HG03457 (cell line): ENCODE measurements at regions not wholly inside any gene's neighbourhood (a gene's known extent, or its start where the extent isn't known, plus 50 kb on each side); places are given as distances from the start of the nearest gene placed in this dataset.

Experiments used
- ATAC-seq: cut with Tn5 transposase; IDR thresholded peaks from one replicate; pipeline ENCODE4 v1.9.1; 2021; ENCODE audit warnings: moderate number of reproducible peaks; ENCODE audit not compliant: unreplicated experiment

GRCh38 chr9:23567516-23568165 lies 258.4 kb downstream of the ELAVL2 start:
- no peak for ATAC-seq

GRCh38 chr9:23571414-23572104 lies 254.5 kb downstream of the ELAVL2 start:
- no peak for ATAC-seq

GRCh38 chr9:23573800-23574199 lies 252.2 kb downstream of the ELAVL2 start:
- ATAC-seq: no peak

GRCh38 chr9:23577611-23578010 lies 248.4 kb downstream of the ELAVL2 start:
- no peak for ATAC-seq

- no peak for ATAC-seq
Measured at GRCh38 chr9:23581931-23582330, 244.1 kb downstream of the ELAVL2 start.

- ATAC-seq: no peak
Measured at GRCh38 chr9:23582836-23583235, 243.2 kb downstream of the ELAVL2 start.

DNA sequence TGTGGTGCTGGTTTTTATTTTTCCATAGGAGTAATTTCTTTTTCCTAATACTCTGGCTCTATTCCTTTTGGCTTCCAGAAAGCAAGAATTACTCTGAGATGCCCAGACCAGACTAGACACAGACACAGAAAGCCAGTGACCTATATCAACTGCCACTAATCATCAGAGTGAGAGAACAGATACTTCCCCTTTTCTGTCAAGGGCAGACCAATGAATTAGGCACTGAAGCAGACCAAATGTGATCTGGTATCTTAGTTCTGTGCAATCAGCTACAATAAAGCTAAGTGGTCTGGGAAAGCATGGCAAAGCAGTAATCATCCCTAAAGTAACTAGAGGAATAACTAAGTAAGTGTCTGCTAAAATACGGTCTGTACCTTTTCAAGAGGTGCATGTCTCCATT lies 239.1 kb downstream of the ELAVL2 start:
- no peak for ATAC-seq

DNA sequence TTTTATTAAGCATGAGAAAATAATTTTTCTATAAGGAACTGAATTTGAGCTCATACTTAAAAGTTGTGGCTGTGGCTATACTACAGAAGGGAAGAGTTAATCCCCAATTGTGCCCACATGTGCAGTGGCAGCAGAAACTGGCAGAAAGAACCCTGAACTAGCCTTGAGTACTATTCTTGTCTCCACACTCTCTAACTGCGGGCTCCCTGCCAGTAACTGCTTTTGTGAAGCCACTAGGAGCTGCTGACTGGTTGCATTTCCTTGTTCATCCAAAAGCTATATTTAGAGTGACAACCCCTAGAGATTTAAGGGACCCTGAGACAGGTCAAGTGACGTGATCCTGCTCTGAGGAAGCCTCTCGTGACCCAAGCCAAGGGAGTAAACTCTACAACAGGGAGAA lies 238.6 kb downstream of the ELAVL2 start:
- no peak for ATAC-seq

DNA sequence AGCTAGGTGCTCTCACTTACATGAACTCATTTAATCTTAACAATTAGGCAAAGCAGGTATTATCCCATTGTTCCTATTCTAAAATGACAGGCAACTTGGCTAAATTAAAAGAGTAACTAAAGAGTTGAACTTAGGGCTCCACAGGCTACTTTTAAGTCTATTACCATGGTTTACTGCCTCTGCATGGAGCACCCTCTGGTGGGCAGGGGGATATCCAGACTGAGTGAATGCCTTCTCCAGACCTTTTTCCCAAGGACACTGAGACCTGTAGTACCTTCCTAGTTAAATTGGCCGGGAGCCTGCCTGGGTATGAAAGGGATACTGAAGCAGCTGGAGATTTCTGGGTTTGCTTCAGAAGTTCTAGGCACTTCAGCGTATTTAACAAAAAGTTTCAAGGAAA lies 238.1 kb downstream of the ELAVL2 start:
- ATAC-seq: no peak

DNA sequence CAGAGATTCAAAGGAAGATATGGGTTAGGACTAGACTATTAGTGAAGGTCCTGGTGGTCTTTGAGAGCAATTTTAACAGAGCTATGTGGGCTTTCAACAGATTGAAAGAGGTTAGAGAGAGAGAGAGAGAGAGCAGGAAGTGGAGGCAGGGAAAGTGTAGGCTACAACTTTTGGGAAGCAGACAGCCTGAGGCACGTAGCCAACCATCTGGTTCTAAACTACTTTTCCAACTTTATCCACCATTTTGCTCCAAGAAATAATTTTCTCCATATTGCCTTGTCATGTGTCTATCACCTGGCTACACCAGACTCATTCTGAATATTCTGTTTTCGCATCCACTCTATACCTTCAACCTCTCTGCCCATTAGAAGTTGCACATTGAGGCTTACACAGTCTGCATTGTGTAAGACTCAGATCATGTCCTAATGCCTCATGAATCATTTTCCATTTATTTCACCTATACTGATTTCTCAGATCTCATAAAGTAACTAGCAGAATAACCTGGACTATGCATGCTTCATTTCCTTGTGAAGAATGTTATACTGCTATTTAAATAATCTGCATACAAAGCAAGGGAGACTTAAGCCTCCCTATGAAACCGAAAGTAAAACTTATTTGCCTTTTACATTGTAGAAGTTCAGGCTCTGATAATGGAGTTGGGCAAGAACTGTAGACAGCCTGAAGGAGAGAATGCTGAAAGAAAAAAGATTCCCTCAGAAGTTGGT lies 235.6 kb downstream of the ELAVL2 start:
- ATAC-seq: no peak

GRCh38 chr9:23594421-23594820 lies 231.6 kb downstream of the ELAVL2 start:
- ATAC-seq: no peak

- no peak for ATAC-seq
Measured at GRCh38 chr9:23596913-23597634, 229.0 kb downstream of the ELAVL2 start.

- ATAC-seq: no peak
Measured at GRCh38 chr9:23598994-23599393, 227.0 kb downstream of the ELAVL2 start.

GRCh38 chr9:23603311-23603710 lies 222.7 kb downstream of the ELAVL2 start:
- no peak for ATAC-seq

- ATAC-seq: no peak
Measured at GRCh38 chr9:23606107-23606506, 219.9 kb downstream of the ELAVL2 start.

DNA sequence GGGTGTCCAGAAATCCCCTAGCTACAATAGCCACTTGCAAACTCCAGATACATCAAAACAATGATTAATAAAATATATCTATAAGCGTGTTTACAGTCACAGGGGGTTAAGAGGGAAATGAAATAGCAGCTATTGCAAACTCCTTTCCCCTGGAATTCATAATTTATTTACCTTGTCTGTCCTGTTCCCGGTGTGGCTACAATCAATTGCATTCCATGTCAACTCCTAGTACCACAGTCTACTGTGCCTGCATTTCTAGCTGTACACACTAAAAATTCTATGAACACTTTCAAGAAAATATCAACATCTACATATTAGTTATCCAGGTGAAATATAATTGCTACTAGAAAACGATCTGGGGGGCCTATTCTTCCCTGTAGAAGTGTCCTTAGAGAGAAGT lies 217.6 kb downstream of the ELAVL2 start:
- no peak for ATAC-seq

GRCh38 chr9:23611869-23612268 lies 214.2 kb downstream of the ELAVL2 start:
- ATAC-seq: no peak

DNA sequence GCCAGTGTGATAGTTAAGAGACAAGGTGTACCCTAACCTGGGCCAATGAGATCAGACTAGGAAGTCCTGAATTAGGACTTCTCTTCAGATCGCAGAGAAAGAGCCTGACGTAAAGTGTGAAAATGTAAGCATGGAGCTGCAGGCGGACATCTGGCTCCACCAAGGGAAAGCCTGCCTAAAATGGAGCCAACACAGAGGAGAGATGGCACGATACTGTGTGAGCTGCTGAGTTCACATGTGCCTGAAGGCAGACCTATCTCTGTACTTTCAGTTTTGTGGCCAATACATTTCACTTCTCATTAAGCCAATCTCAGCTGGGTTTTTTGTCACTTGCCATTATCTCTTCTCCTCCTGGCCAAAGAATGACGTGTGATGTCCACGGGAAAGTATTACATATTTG lies 210.5 kb downstream of the ELAVL2 start:
- ATAC-seq: no peak

GRCh38 chr9:23621188-23621587 lies 204.9 kb downstream of the ELAVL2 start:
- ATAC-seq: no peak

DNA sequence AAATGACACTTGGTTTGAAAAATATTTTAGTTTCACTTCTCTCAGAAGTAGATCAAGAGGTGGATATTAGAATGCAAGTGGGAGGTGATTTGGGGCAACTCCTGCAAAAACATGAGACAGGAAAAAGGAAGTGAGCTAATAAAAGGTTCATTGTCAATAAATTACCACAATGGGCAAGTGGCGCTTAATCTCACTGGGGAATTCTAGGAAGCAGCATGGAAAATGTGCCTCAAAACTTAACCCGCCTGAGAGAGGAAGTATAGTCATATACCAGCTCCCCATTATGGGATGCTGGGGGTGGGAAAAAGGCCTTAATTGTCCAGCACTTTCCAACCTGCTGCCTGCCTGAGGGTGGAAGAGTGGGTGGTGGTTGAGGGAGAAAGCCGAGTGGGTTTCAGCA lies 204.1 kb downstream of the ELAVL2 start:
- ATAC-seq: no peak

DNA sequence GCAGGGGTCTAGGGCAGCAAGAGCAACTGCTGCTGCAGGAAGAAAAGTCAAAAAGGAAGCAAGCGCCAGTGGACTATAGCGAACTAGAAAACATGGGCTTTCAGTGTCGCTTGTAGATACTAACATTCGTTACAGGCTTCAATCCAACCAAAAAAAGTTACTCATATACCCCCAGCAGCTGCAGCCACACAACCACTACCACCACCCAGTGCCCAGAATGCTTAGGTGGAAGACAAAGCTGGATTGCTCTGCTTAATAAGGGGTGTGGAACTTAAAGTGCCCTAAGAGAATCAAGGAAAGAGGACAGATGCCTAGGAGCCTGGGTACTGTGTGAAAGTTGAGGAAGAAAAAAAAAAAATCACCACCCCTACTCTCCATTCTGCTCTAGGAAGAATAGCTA lies 203.6 kb downstream of the ELAVL2 start:
- ATAC-seq: no peak

- ATAC-seq: no peak
Measured at GRCh38 chr9:23630488-23630887, 195.6 kb downstream of the ELAVL2 start.
